ENCODE measurements at regions not wholly inside any gene's neighbourhood (a gene's known extent, or its start where the extent isn't known, plus 50 kb on each side); places are given as distances from the start of the nearest gene placed in this dataset.

- ChIA-PET POLR2A (no interaction called here), CTCF (no interaction called here)
- DNase-seq (ENCODE audit: low read depth, low spot score) = no peak
- TF ChIP-seq, protein P1, sequence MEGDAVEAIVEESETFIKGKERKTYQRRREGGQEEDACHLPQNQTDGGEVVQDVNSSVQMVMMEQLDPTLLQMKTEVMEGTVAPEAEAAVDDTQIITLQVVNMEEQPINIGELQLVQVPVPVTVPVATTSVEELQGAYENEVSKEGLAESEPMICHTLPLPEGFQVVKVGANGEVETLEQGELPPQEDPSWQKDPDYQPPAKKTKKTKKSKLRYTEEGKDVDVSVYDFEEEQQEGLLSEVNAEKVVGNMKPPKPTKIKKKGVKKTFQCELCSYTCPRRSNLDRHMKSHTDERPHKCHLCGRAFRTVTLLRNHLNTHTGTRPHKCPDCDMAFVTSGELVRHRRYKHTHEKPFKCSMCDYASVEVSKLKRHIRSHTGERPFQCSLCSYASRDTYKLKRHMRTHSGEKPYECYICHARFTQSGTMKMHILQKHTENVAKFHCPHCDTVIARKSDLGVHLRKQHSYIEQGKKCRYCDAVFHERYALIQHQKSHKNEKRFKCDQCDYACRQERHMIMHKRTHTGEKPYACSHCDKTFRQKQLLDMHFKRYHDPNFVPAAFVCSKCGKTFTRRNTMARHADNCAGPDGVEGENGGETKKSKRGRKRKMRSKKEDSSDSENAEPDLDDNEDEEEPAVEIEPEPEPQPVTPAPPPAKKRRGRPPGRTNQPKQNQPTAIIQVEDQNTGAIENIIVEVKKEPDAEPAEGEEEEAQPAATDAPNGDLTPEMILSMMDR (IDR thresholded peaks at IDR 0.05; ENCODE audit: insufficient read depth, low read length, missing control alignments) = no peak
- no peak overlapping the region for H3K4me3 ChIP-seq (ENCODE audit: low read depth, low read length)
Observed at GRCh38 chr1:60715970-60716369, 366.4 kb upstream of the NFIA start.

DNA sequence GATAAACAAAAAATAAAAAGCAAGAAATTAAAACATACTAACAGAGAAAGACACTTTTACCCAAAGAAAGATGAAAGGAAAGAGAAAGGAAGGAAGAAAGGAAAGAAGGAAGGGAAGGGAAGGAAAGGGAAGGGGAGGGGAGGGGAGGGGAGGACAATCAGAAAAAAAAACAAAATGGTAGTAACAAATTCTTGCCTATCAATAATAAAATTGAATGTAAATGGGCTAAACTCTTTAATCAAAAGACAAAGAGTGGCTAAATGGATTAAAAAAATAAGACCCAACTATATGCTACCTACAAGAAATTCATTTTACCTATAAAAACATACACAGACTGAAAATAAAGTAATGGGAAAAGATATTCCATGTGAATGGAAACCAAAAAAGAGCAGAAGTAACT, 372.9 kb upstream of the NFIA start:
- ChIA-PET CTCF (no interaction called here), POLR2A (no interaction called here)
- no peak overlapping the region for H3K4me3 ChIP-seq (ENCODE audit: low read depth, low read length)
- no peak for DNase-seq (ENCODE audit: low read depth, low spot score)
- TF ChIP-seq, protein P1 (IDR thresholded peaks at IDR 0.05; ENCODE audit: insufficient read depth, low read length, missing control alignments) = no peak

- CTCF ChIA-PET = no interaction called here
- POLR2A ChIA-PET = no interaction called here
- no peak for DNase-seq (ENCODE audit: low read depth, low spot score)
- TF ChIP-seq, protein P1 (IDR thresholded peaks at IDR 0.05; ENCODE audit: insufficient read depth, low read length, missing control alignments) = no peak
- H3K4me3 ChIP-seq (ENCODE audit: low read depth, low read length) = no peak overlapping the region
Observed at GRCh38 chr1:60705026-60705425, 377.3 kb upstream of the NFIA start.

DNA sequence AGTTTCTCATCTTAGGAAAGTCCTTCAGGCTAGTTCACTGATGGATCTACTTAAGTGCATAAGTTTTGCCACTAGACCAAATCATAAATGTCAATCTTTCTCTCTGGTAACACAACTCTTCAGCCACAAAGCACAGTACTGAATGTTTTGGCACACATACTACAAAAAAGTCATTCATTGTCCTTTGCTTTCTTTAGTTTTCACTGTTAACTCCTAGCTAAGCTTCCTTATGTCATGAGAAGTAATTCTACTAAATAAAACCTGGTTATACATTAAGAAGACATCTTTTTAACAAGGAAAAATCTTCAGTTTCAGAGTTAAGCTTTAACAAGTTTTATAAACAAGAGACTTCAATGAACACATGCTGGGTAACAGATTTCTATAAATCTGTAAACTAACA, 379.2 kb upstream of the NFIA start:
- ChIA-PET CTCF (no interaction called here), POLR2A (no interaction called here)
- DNase-seq (ENCODE audit: low read depth, low spot score) = no peak
- TF ChIP-seq, protein P1 (IDR thresholded peaks at IDR 0.05; ENCODE audit: insufficient read depth, low read length, missing control alignments) = no peak
- no peak overlapping the region for H3K4me3 ChIP-seq (ENCODE audit: low read depth, low read length)

DNA sequence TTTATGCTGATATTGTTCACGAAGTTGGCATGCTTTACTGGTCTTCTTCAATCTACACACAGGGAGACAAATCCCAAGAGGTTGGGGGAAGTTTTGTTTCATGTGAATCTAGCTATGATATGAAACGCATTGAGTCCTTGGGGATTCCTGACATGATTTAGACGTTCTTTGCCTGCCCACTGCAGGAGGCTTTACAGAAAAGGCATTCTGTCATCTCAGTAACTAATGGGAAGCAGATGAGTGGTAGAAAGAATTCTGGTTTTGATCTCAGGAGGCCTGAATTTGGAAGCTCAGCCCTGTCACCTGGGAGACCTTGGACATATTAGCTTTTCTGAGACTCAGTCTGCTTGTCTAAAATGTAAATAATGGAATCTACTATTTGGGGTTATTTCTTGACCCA, 383.0 kb upstream of the NFIA start:
- TF ChIP-seq, protein P1 (IDR thresholded peaks at IDR 0.05; ENCODE audit: insufficient read depth, low read length, missing control alignments) = no peak
- ChIA-PET CTCF (no interaction called here), POLR2A (no interaction called here)
- DNase-seq (ENCODE audit: low read depth, low spot score) = no peak
- no peak overlapping the region for H3K4me3 ChIP-seq (ENCODE audit: low read depth, low read length)

DNA sequence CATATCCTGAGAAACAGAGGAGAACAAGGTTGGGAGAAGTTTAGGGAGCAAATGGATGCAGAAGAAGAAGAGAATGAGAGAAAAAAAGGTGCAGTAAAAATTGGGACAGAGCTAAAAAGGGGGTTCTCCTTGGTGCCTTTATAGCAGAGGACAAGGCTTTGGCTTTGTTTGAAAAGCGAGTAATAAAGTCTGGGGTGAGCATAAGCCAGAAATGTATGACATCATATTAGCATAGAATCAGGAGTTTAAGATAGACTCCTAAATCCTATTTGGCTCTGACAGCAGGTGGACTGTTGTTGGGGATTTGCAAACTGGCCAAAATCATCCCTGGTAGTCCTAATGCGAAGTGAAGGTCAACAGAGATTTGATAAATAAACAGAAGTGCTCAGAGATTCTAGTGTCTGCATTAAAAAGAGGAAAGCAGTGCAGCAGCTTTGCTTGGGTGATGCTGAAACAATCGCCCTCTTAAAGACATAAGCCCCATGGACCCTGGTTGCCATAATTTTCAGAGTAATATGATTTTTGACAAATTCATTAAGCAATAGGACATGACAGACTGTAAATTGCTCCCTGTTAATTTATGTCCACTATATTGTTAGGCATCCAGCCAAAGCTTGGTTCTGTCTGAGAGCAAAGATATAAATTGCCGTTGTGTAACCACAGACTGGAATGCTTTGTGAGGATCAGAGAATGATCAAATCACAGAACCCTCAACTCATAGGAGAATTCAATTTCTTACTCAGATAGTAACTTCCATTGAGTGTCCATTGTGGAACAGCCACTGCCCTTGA, 385.0 kb upstream of the NFIA start:
- CTCF ChIA-PET = no interaction called here
- TF ChIP-seq, protein P1 (IDR thresholded peaks at IDR 0.05; ENCODE audit: insufficient read depth, low read length, missing control alignments) = no peak
- POLR2A ChIA-PET = no interaction called here
- H3K4me3 ChIP-seq (ENCODE audit: low read depth, low read length) = no peak overlapping the region
- no peak for DNase-seq (ENCODE audit: low read depth, low spot score)
